Skeletal muscle cell (primary cell): ENCODE measurements at regions not wholly inside any gene's neighbourhood (a gene's known extent, or its start where the extent isn't known, plus 50 kb on each side); places are given as distances from the start of the nearest gene placed in this dataset.

Source experiments
- DNase-seq: peaks from one replicate; pipeline ENCODE4 v3.0.0-alpha.2; 2010; ENCODE audit warnings: low read depth
- H3K4me3 ChIP-seq: 2 replicates; pipeline ENCODE4 v1.5.1; 2011; ENCODE audit warnings: low read depth, mild to moderate bottlenecking, control low read depth, low read length, moderate library complexity

DNA sequence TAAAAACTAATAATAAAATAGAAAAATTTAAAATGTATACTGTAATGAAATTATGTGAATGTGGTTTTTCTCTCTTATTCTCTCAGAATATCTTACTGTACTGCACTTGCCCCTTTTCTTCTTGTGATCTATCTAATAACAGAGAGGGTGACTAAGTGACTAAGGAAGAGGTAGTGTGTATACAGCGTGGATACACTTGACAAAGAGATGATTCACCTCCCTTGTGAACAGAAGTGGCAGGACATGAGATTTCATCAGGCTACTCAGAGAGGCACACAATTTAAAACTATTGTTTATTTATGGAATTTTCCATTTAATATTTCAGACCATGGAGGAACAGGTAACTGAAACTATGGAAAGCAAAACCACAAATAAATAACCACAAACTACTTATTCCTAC lies 806.6 kb upstream of the GHITM start:
- no peak overlapping the region for H3K4me3 ChIP-seq
- DNase-seq, result no peak

- no peak overlapping the region for H3K4me3 ChIP-seq
- DNase-seq, result no peak
Measured at GRCh38 chr10:83333566-83333965, 805.7 kb upstream of the GHITM start.

- DNase-seq, result no peak
- no peak overlapping the region for H3K4me3 ChIP-seq
Measured at GRCh38 chr10:83343676-83344075, 795.6 kb upstream of the GHITM start.

GRCh38 chr10:83346266-83346910 lies 792.9 kb upstream of the GHITM start:
- DNase-seq, result peak; percentile 2
- no peak overlapping the region for H3K4me3 ChIP-seq

DNA sequence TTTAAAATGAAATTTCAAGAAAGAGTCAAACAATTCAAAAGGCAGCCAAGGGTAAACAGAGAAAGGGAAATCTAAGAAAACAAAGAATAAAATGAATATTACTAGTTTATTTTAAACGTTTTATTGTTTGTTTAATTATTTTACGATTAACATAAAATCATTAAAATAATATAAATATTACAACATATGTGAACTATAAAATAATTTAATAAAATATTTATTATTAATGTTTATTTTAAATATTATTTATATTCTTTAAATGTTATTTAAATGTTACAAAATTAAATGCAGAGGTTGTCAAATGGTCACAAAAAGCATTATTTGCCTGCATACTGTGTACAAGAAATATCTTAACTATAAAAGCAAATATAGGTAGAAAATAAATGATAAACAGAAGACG lies 786.7 kb upstream of the GHITM start:
- no peak for DNase-seq
- H3K4me3 ChIP-seq, result no peak overlapping the region

GRCh38 chr10:83354456-83354855 lies 784.9 kb upstream of the GHITM start:
- no peak overlapping the region for H3K4me3 ChIP-seq
- no peak for DNase-seq

DNA sequence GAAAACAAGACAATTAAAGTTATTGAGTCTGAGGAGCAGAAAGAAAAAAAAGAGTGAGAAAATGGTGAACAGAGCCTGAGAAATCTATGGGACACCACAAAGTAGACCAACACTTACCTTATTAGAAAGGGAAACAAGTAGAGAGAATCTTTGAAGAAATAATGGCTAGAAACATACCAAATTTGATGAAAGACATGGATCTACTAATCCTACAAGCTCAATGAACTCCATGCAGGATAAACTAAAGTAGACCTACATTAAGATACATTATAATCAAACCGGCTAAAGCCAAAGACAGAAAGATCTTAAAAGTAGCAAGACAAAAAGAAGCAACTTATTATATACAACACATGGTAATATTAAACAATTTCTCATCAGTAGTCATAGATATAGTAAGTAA lies 782.3 kb upstream of the GHITM start:
- no peak overlapping the region for H3K4me3 ChIP-seq
- DNase-seq, result no peak

DNA sequence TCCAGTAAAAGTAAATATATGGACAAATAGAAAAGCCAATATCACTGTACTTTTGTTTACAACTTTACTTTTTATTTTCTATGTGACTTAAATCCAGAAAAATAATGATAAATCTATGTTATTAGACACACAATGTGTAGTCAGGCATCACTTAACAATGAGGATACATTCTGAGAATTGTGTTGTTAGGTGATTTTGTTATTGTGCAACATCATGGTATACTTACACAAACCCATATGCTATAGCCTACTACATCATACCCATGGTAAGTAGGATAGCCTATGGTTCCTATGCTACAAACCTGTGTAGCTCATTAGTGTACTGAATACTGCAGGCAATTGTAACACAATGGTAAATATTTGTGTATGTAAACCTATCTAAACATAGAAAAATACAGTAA lies 781.7 kb upstream of the GHITM start:
- DNase-seq, result no peak
- H3K4me3 ChIP-seq, result no peak overlapping the region

DNA sequence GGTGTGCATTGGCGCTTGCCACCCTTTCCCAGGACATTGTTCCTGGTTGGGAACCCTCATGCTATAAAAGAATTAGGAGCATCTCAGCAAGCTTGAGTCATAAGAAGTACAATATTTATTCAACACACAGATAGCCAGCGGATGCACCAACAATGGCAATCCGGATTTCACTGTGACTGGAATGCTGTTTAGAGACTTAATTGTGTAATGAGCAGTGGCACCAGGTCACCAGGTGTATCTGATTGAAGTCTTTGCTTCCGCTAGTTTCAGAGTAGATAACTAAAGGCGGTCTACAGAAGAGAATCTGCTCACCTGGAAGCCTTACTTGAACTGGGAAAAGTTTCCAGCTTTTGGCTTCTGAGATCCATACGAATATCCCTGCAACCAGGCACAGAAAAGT lies 772.3 kb upstream of the GHITM start:
- H3K4me3 ChIP-seq, result no peak overlapping the region
- no peak for DNase-seq

DNA sequence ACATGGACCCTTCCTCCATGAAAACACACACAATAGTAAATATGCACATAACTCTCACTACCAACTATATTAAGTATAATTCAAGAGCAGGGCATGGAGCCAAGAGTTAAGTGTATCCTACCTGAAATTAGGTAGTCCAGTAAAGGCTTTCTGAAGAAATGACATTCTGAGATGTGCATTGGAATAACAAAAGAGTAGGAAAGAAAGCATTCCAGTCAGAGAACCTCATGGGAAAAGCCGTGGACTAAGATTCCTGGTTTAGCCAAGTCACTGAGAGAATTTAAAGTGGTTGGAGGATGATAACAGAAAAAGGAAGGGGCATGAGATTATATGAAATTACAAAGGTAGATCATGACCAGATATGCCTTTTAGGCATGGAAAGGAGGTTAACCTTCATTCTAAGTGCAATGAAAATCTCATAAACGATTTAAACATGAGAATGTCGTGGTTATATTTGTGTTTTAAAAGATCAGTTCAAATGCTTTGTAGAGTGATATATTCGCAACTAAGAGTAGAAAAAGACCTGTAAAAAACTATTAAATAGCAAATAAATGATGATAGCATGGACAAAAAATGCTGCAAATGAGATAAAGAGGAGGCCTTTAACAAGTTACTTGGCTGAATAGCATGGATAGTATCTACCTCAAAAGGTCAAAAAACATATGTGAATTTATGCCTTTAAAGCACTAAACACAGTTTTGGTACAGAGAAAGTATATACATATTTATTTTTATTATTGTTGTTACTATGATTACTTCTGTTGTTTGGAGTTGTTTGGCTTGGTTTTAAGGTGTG lies 767.4 kb upstream of the GHITM start:
- H3K4me3 ChIP-seq, result no peak overlapping the region
- no peak for DNase-seq

GRCh38 chr10:83372646-83373045 lies 766.7 kb upstream of the GHITM start:
- DNase-seq, result no peak
- H3K4me3 ChIP-seq, result no peak overlapping the region

GRCh38 chr10:83373671-83374070 lies 765.6 kb upstream of the GHITM start:
- no peak for DNase-seq
- H3K4me3 ChIP-seq, result no peak overlapping the region

DNA sequence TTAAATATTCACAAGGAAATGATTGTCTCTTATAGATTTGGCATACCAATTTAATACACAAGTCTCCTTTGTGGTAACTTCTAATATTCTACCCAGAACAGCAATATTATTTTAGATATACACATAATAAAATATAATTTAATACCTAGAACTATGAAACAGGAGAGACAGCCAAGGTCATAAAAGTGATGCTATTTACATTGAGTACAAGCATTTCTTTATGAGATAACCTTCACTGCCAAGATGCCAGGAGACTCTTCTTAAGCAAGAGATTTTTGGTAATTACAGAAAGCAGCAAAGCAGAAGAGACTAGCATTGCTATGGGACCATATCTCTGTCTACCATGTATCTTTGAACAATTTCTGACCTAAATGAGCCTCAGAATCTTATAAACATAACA lies 764.6 kb upstream of the GHITM start:
- no peak for DNase-seq
- no peak overlapping the region for H3K4me3 ChIP-seq

DNA sequence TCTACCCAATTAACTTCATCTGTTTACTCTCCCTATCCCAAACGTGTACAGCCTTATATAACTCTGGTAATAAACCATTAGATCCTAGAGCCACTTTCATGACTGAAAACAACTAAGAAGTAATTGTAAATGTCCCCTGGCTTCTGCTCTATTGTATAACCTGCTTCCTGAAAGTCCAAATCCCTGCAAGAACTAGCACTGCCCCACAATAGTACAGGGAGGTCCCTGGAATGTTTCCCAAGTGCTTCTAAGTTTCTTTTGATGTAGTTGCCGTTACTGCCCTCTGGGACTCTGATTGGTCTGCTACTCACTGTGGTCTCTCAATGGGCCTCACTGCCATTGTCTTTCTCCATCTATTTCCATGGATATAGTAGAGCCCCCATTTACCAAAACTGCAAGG lies 764.0 kb upstream of the GHITM start:
- H3K4me3 ChIP-seq, result no peak overlapping the region
- DNase-seq, result no peak

- DNase-seq, result no peak
- no peak overlapping the region for H3K4me3 ChIP-seq
Measured at GRCh38 chr10:83397806-83398205, 741.5 kb upstream of the GHITM start.

- H3K4me3 ChIP-seq, result no peak overlapping the region
- DNase-seq, result no peak
Measured at GRCh38 chr10:83410570-83410969, 728.7 kb upstream of the GHITM start.

DNA sequence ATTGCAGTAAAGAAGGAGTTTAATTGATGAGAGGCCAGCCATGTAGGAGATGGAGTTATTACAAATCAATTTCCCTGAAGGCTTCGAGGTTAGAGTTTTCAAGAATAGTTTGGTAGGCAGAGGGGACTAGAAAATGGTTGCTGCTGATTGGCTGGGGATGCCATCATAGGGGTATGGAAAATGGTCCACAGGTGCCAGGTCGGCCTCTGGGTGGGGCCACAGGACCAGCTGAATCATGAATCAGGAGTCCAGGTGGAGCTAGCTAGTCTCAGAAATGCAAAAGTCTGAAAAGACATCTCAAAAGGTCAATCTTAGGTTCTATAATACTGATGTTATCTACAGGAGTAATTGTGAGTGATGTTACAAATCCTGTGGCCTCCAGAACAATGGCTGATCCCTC lies 714.0 kb upstream of the GHITM start:
- no peak overlapping the region for H3K4me3 ChIP-seq
- DNase-seq, result no peak

DNA sequence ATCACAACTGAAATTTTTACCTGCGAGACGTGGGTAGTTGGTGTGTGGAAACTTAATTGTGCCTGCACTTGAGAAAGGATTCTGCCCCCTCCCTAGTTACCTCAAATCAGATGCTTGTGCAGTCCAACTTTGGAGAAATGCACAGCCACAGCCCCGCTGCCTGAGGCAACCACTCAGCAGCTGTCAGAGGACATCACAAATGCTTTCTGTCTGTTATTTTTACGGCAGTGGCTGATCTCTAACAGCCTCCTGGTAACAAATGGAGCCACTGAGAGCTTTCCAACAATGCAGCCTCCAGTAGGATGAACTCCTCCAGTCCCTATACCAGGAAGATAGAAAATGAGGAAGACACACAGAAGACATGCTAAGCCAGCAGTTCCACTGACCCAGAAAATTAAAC lies 712.2 kb upstream of the GHITM start:
- no peak overlapping the region for H3K4me3 ChIP-seq
- DNase-seq, result no peak

GRCh38 chr10:83432261-83433045 lies 706.9 kb upstream of the GHITM start:
- no peak for DNase-seq
- no peak overlapping the region for H3K4me3 ChIP-seq

- H3K4me3 ChIP-seq, result no peak overlapping the region
Measured at GRCh38 chr10:83433705-83434104, 705.6 kb upstream of the GHITM start.

GRCh38 chr10:83448013-83448412 lies 691.3 kb upstream of the GHITM start:
- DNase-seq, result no peak
- H3K4me3 ChIP-seq, result no peak overlapping the region

More at GRCh38 chr10:83433705-83434104, 705.6 kb upstream of the GHITM start:
- no peak for DNase-seq
